CD8-positive, alpha-beta memory T cell (primary cell): ENCODE measurements at regions not wholly inside any gene's neighbourhood (a gene's known extent, or its start where the extent isn't known, plus 50 kb on each side); places are given as distances from the start of the nearest gene placed in this dataset.
A peak's percentile ranks its signal among the peaks of the same experiment; 100 is the strongest.

ENCODE experiments used
- CTCF ChIA-PET: fragments of 350-600 bp; sonication (Branson Sonifier 250); formaldehyde crosslinking; loops from one replicate; lab custom pipeline; 2021; ENCODE audit warnings: antibody characterized with exemption; lab: Charles Lee
- POLR2A ChIA-PET: fragments of 350-600 bp; sonication (Branson Sonifier 250); formaldehyde crosslinking; loops from one replicate; lab custom pipeline; 2021; ENCODE audit warnings: antibody characterized with exemption; lab: Charles Lee
- DNase-seq, 5 donors: peaks; one replicate each; pipeline versions ENCODE4 v3.0.0 to v3.0.0-alpha.2; 2020 to 2022; ENCODE audit warnings: mixed read lengths in 1 of 5
- H3K27ac ChIP-seq: one replicate; pipeline ENCODE4 v1.7.0; 2013; ENCODE audit warnings: low read depth, mild to moderate bottlenecking, low read length, moderate library complexity
- H3K27me3 ChIP-seq: 2 replicates; pipeline ENCODE4 v1.7.0; 2013; ENCODE audit warnings: low read length, mild to moderate bottlenecking; ENCODE audit not compliant: insufficient read depth, poor library complexity, severe bottlenecking
- H3K36me3 ChIP-seq: 2 replicates; pipeline ENCODE4 v1.7.0; 2013; ENCODE audit warnings: mild to moderate bottlenecking, low read length, moderate library complexity; ENCODE audit not compliant: insufficient read depth
- H3K4me1 ChIP-seq: 2 replicates; pipeline ENCODE4 v1.7.0; 2013; ENCODE audit warnings: mild to moderate bottlenecking, low read length, moderate library complexity; ENCODE audit not compliant: insufficient read depth
- H3K4me3 ChIP-seq: 2 replicates; pipeline ENCODE4 v1.7.0; 2013; ENCODE audit warnings: mild to moderate bottlenecking, low read length
- H3K9me3 ChIP-seq: 2 replicates; pipeline ENCODE4 v1.7.0; 2013; ENCODE audit warnings: mild to moderate bottlenecking, low read length
- H3K27ac Mint-ChIP-seq, 8 donors: one replicate each; pipeline ENCODE4 v1.8.0; 2020 to 2021; ENCODE audit warnings: mixed read lengths in 8 of 8, mild to moderate bottlenecking in 6 of 8, inconsistent platforms in 3 of 8, moderate library complexity in 3 of 8
- H3K27me3 Mint-ChIP-seq, 2 donors: one replicate each; pipeline ENCODE4 v1.8.0; 2020 to 2021; ENCODE audit warnings: mixed read lengths in 2 of 2, mild to moderate bottlenecking in 1 of 2, moderate library complexity in 1 of 2
- H3K36me3 Mint-ChIP-seq, 3 donors: one replicate each; pipeline ENCODE4 v1.8.0; 2020 to 2021; ENCODE audit warnings: mixed read lengths in 3 of 3, inconsistent platforms in 1 of 3, mild to moderate bottlenecking in 1 of 3
- H3K4me1 Mint-ChIP-seq, 3 donors: one replicate each; pipeline ENCODE4 v1.8.0; 2020 to 2021; ENCODE audit warnings: mixed read lengths in 3 of 3, inconsistent platforms in 1 of 3, mild to moderate bottlenecking in 1 of 3
- H3K4me3 Mint-ChIP-seq, 7 donors: one replicate each; pipeline ENCODE4 v1.8.0; 2020 to 2021; ENCODE audit warnings: mixed read lengths in 7 of 7, mild to moderate bottlenecking in 6 of 7, moderate library complexity in 4 of 7, inconsistent platforms in 2 of 7
- H3K9me3 Mint-ChIP-seq, 5 donors: one replicate each; pipeline ENCODE4 v1.8.0; 2020 to 2022; ENCODE audit warnings: mixed read lengths in 5 of 5, mild to moderate bottlenecking in 3 of 5, moderate library complexity in 2 of 5, inconsistent platforms in 1 of 5

DNA sequence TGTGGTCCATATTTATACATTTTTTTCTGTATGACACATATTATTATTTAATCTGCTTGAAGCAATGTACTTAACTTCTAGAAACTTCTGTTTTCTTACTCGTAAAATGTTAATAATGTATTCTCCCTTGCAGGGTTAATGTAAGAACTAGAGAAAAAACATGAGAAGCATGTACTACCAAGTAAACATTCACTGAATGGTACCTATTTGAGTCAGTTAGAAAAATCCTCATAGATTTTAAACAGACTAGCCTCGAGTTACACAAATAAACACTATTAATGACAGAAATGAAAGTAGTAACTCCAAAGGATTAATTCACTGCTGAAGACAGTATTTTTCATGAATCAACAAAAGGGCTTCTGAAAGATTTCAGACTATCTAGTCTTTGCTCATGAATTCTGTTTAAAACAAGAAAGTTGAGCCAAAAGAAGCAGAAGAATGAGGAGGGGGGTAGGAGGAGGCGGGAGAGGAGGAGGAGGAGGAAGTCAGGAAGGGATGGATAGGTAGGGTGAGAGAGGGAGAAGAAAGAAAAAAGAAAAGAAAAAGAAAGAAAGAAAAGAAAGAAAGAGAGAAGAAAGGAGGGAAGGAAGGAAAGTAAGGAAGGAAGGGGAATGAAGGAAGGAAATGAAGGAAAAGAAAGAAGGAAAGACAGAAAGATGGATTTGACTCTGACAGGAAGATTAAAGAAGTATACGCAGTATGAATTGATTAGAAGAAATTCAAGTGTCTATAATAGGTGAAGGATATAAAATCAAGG lies 68.2 kb upstream of the CCDC91 start:
- no peak overlapping the region for H3K27ac Mint-ChIP-seq
- ChIA-PET CTCF (no interaction called here), POLR2A (no interaction called here)
- Histone ChIP-seq H3K4me3 (no peak overlapping the region), H3K27ac (no peak overlapping the region), H3K36me3 (no peaks in the 10 kb centered on the region), H3K9me3 (no peaks in the 10 kb centered on the region), H3K27me3 (no peaks in the 10 kb centered on the region), H3K4me1 (no peaks in the 10 kb centered on the region)
- no peak overlapping the region for H3K4me3 Mint-ChIP-seq
- no peaks in the 10 kb centered on the region for H3K4me1 Mint-ChIP-seq
- H3K27me3 Mint-ChIP-seq = peaks cover 0 to 6% of the 10 kb centered on the region in 2 donors
- no peaks in the 10 kb centered on the region for H3K9me3 Mint-ChIP-seq
- no peak for DNase-seq
- H3K36me3 Mint-ChIP-seq = no peaks in the 10 kb centered on the region

DNA sequence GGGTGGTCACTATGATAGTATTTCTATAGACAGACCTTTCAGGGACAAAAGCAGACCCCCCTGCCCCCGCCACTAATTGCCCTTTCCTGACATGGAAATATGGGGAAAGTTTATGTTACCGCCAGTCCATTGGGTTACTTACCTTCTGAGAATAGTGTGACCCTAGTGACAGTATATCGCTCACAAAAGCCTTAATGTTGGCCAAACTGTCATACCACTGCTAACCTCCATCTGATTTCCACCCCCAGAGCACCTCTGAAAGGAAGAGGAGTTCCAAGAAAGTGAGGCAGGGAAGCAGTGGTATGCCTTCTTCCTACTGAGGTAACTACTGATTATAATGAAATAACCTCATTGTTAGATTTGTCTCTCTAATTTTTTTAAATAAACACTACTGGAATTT lies 67.5 kb upstream of the CCDC91 start:
- POLR2A ChIA-PET = no interaction called here
- Histone ChIP-seq H3K27ac (no peak overlapping the region), H3K4me3 (no peak overlapping the region), H3K9me3 (no peaks in the 10 kb centered on the region), H3K36me3 (no peaks in the 10 kb centered on the region), H3K27me3 (no peaks in the 10 kb centered on the region), H3K4me1 (no peaks in the 10 kb centered on the region)
- H3K27me3 Mint-ChIP-seq = peaks cover 0 to 9% of the 10 kb centered on the region in 2 donors
- CTCF ChIA-PET = no interaction called here
- no peaks in the 10 kb centered on the region for H3K4me1 Mint-ChIP-seq
- no peak for DNase-seq
- H3K4me3 Mint-ChIP-seq = no peak overlapping the region
- no peaks in the 10 kb centered on the region for H3K36me3 Mint-ChIP-seq
- no peak overlapping the region for H3K27ac Mint-ChIP-seq
- H3K9me3 Mint-ChIP-seq = no peaks in the 10 kb centered on the region

DNA sequence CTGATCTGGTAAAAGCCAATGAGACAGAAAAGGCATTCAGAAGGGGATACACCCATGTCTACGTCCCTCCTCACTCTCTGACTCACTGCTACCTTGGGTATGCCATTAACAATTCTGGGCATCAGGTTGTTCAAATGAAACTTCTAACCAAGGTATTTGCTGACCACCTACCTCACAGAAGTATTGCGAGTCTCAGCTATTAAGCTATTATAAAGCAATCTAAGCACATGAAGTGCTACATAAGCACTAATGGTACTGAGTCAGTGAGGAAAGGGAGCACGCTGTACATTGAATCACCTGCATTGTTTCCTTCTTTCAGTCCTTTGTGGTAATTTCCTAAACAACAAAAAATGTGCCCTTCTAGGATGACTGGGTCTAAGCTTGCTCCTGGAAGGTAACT lies 62.8 kb upstream of the CCDC91 start:
- no peaks in the 10 kb centered on the region for H3K9me3 ChIP-seq
- no peak for DNase-seq
- Mint-ChIP-seq H3K9me3 (no peaks in the 10 kb centered on the region), H3K4me3 (no peak overlapping the region), H3K4me1 (no peaks in the 10 kb centered on the region), H3K36me3 (peaks cover 0 to 7% (median 0%) of the 10 kb centered on the region in 3 donors), H3K27me3 (peaks cover 6 to 17% of the 10 kb centered on the region in 2 donors), H3K27ac (no peak overlapping the region)
- H3K36me3 ChIP-seq = no peaks in the 10 kb centered on the region
- H3K27ac ChIP-seq = no peak overlapping the region
- ChIA-PET POLR2A (no interaction called here), CTCF (no interaction called here)
- no peaks in the 10 kb centered on the region for H3K4me1 ChIP-seq
- H3K27me3 ChIP-seq = no peaks in the 10 kb centered on the region
- H3K4me3 ChIP-seq = no peak overlapping the region

DNA sequence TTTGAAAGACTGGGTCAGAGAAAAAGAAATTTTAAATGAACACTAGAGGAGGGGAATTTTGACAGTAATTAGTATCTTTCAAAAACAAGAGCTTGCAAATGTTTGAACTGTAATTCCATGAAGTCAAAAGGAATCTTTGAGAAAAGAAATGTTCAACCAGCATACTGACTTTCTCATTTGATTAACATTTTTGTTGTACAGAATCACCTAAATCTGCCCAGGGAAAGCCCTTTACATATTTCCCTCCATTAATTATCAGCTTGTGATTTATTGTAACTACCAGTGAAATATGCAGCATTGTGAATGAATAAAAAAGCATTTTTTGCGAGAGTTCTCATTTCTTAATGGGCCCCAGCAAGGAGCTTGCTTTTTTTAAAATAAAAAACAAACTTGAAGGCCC lies 61.2 kb upstream of the CCDC91 start:
- Histone ChIP-seq H3K4me3 (no peak overlapping the region), H3K9me3 (no peaks in the 10 kb centered on the region), H3K36me3 (no peaks in the 10 kb centered on the region), H3K27ac (no peak overlapping the region), H3K27me3 (no peaks in the 10 kb centered on the region), H3K4me1 (no peaks in the 10 kb centered on the region)
- peaks cover 0 to 7% (median 0%) of the 10 kb centered on the region in 3 donors for H3K36me3 Mint-ChIP-seq
- H3K9me3 Mint-ChIP-seq = no peaks in the 10 kb centered on the region
- CTCF ChIA-PET = no interaction called here
- POLR2A ChIA-PET = no interaction called here
- H3K27me3 Mint-ChIP-seq = peaks cover 6 to 17% of the 10 kb centered on the region in 2 donors
- no peak overlapping the region for H3K4me3 Mint-ChIP-seq
- no peak overlapping the region for H3K27ac Mint-ChIP-seq
- no peaks in the 10 kb centered on the region for H3K4me1 Mint-ChIP-seq
- DNase-seq = no peak

DNA sequence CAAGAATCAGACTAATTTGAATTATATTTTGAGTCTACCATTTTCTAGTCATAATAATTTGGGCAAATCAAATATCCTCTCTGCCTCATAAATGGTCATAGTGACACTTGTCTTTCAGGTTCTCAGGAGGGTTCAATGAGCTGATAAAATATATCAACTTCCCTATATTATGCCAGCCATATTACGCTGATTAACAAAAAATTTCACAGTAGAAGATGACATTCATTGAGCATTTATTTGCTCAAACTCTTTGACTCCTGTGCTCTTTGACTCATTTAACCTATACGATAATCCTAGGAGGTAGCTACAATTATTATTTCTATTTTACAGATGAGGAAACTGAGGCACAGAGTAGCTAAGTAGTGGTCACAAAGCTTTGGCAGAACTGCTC lies 60.0 kb upstream of the CCDC91 start:
- peaks cover 6 to 17% of the 10 kb centered on the region in 2 donors for H3K27me3 Mint-ChIP-seq
- POLR2A ChIA-PET = no interaction called here
- no peak overlapping the region for H3K27ac Mint-ChIP-seq

DNA sequence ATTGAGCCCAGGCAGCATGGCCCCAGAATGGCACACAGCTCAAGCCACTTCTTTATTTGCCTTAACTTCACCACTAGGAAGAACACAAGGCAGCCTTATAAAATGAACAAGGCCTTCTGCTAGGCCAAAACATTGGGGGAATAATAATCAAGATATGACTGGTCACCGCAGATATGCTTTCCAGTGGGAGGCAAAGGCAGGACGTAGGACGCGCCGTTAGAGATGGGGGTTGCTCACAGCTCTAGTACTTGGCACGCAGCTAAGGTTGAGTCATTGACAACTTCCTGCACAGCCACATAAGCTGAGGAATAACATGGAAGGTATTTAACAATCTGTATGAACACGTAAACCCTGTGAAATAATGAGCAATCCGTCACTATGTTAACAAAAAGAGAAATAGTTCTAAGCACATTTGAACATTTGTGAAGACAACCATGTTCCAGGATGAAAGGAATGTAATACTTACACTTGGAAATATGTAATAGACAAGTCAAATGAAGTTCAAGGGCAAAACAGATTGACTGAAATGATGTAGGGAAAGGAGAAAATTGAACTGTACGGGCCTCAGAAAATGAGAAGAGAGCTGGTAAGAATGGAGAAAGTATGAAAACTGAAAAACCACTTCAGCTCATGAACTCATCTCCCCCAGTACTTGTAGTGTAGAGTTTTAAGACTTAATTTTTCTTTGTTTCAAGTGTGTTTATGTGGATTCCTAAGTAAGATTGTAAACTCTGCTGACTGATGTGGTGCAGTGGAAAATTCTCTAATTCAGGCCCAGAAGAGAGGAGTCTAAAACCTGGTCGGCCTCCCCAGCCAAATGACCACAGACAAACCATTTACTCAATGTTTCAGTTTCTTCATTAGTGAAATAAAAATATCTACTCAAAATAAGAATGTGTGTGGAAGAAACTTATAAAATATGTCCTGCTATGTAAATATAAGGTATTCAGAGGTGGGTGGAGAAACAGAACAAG lies 59.3 kb upstream of the CCDC91 start:
- Mint-ChIP-seq H3K27me3 (peaks cover 6 to 17% of the 10 kb centered on the region in 2 donors), H3K9me3 (no peaks in the 10 kb centered on the region), H3K4me1 (no peaks in the 10 kb centered on the region), H3K4me3 (no peak overlapping the region), H3K27ac (no peak overlapping the region), H3K36me3 (peaks cover 0 to 7% (median 0%) of the 10 kb centered on the region in 3 donors)
- Histone ChIP-seq H3K27ac (peak overlapping the region; percentile 26), H3K4me3 (no peak overlapping the region), H3K27me3 (no peaks in the 10 kb centered on the region), H3K36me3 (no peaks in the 10 kb centered on the region), H3K4me1 (no peaks in the 10 kb centered on the region), H3K9me3 (no peaks in the 10 kb centered on the region)
- ChIA-PET CTCF (no interaction called here), POLR2A (no interaction called here)
- DNase-seq = no peak

More for the DNA sequence above, 60.0 kb upstream of the CCDC91 start:
- Histone ChIP-seq H3K27me3 (no peaks in the 10 kb centered on the region), H3K4me3 (no peak overlapping the region), H3K27ac (no peak overlapping the region), H3K9me3 (no peaks in the 10 kb centered on the region), H3K4me1 (no peaks in the 10 kb centered on the region), H3K36me3 (no peaks in the 10 kb centered on the region)
- no peak for DNase-seq
- H3K9me3 Mint-ChIP-seq = no peaks in the 10 kb centered on the region
- peaks cover 0 to 7% (median 0%) of the 10 kb centered on the region in 3 donors for H3K36me3 Mint-ChIP-seq
- CTCF ChIA-PET = no interaction called here
- no peak overlapping the region for H3K4me3 Mint-ChIP-seq
- H3K4me1 Mint-ChIP-seq = no peaks in the 10 kb centered on the region

DNA sequence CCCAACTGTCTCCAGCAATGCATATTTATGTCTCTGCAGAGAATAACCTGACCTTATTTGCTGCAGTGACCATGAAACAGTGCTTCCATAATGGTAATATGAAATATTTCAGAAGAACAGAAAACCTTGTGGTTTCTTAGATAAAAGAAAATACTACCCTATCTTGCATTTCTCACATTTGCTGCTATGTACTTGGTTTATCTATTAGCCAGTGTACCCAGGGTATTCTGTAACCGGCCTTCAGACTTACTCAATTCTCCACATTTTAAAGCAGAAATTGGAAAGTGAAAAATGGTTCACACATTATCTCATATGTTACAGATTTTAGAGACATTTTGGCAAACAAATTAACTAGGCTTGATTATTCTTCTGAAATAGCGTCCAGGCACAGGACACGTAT lies 57.9 kb upstream of the CCDC91 start:
- no peaks in the 10 kb centered on the region for H3K4me1 ChIP-seq
- Mint-ChIP-seq H3K9me3 (no peaks in the 10 kb centered on the region), H3K4me1 (no peaks in the 10 kb centered on the region), H3K27me3 (peaks cover 6 to 8% of the 10 kb centered on the region in 2 donors), H3K27ac (no peak overlapping the region), H3K4me3 (no peak overlapping the region), H3K36me3 (peaks cover 0 to 7% (median 0%) of the 10 kb centered on the region in 3 donors)
- H3K27me3 ChIP-seq = no peaks in the 10 kb centered on the region
- H3K27ac ChIP-seq = peak overlapping the region; percentile 49
- H3K36me3 ChIP-seq = no peaks in the 10 kb centered on the region
- POLR2A ChIA-PET = no interaction called here
- H3K9me3 ChIP-seq = no peaks in the 10 kb centered on the region
- DNase-seq = no peak
- CTCF ChIA-PET = no interaction called here
- H3K4me3 ChIP-seq = no peak overlapping the region

DNA sequence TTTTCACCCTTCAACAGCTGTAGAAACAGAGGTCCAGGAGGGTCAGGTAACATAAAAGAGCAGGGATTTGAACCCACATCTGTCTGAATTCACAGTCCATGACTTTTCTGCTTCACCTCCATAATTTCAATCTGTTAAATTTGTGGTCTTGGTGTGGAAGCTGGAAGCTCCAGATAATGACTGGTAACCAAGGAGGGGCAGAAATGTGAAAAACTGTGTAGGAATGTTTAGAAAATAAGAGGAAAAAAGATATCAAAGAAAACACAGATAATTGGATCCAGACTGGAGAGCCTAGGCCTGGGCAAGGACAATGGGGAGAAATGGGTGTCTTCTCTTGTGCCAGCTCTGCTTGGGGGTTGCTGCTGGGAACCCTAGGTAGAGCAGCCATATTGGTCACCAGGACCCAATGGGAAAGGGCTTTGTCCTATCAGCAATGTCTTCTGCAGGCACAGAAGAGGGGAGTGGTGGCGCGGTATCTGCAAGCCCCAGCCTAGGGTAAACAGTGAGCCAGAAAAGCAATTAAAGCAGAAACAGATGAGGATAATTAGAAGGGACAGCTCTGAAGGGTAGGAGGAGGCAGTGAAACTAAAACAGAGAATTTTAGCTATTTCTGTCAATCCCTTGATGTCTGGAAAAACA lies 54.3 kb upstream of the CCDC91 start:
- H3K4me3 Mint-ChIP-seq = no peak overlapping the region
- CTCF ChIA-PET = no interaction called here
- Histone ChIP-seq H3K4me1 (no peaks in the 10 kb centered on the region), H3K4me3 (no peak overlapping the region), H3K27me3 (no peaks in the 10 kb centered on the region), H3K27ac (no peak overlapping the region), H3K9me3 (no peaks in the 10 kb centered on the region), H3K36me3 (no peaks in the 10 kb centered on the region)
- peaks cover 0 to 9% of the 10 kb centered on the region in 2 donors for H3K27me3 Mint-ChIP-seq
- DNase-seq = no peak
- H3K9me3 Mint-ChIP-seq = no peaks in the 10 kb centered on the region
- H3K27ac Mint-ChIP-seq = no peak overlapping the region
- H3K4me1 Mint-ChIP-seq = no peaks in the 10 kb centered on the region
- POLR2A ChIA-PET = no interaction called here
- peaks cover 0 to 6% (median 0%) of the 10 kb centered on the region in 3 donors for H3K36me3 Mint-ChIP-seq
